Osteoblast (primary cell): ENCODE measurements at regions not wholly inside any gene's neighbourhood (a gene's known extent, or its start where the extent isn't known, plus 50 kb on each side); places are given as distances from the start of the nearest gene placed in this dataset.
"Not testable (repeated sequence)": the region's sequence is repeated elsewhere in the genome, so short reads cannot be mapped to it uniquely, and the experiment has no call there.

Source experiments
- DNase-seq: peaks from one replicate; pipeline ENCODE4 v3.0.0; 2011; ENCODE audit warnings: low spot score, mixed read lengths; ENCODE audit not compliant: insufficient read length; ENCODE audit errors: missing footprints
- H2AFZ ChIP-seq: 2 replicates; pipeline ENCODE4 v1.6.0; 2011; ENCODE audit warnings: mild to moderate bottlenecking, low read length
- H3K27ac ChIP-seq: 2 replicates; pipeline ENCODE4 v1.5.1; 2011; ENCODE audit warnings: mild to moderate bottlenecking, low read depth, low read length, moderate library complexity
- H3K27me3 ChIP-seq: 2 replicates; pipeline ENCODE4 v1.6.0; 2012; ENCODE audit warnings: mild to moderate bottlenecking, control low read depth, inconsistent platforms, low read length, moderate library complexity; ENCODE audit not compliant: insufficient read depth
- H3K36me3 ChIP-seq: 2 replicates; pipeline ENCODE4 v1.5.1; 2011; ENCODE audit warnings: mild to moderate bottlenecking, low read length, control low read depth, moderate library complexity; ENCODE audit not compliant: insufficient read depth
- H3K4me1 ChIP-seq: 2 replicates; pipeline ENCODE4 v1.5.1; 2011; ENCODE audit warnings: mild to moderate bottlenecking, low read length, control low read depth, moderate library complexity; ENCODE audit not compliant: insufficient read depth
- H3K4me2 ChIP-seq: 2 replicates; pipeline ENCODE4 v1.6.0; 2011; ENCODE audit warnings: mild to moderate bottlenecking, low read length; ENCODE audit not compliant: insufficient read depth
- H3K4me3 ChIP-seq: fragments of 200-600 bp; sonication (generic); 3 replicates; pipeline ENCODE4 v1.5.1; 2012; ENCODE audit warnings: mild to moderate bottlenecking, low read length, inconsistent platforms; ENCODE audit not compliant: insufficient read depth
- H3K79me2 ChIP-seq: 2 replicates; pipeline ENCODE4 v1.6.0; 2012; ENCODE audit warnings: mild to moderate bottlenecking, low read length, control low read depth, inconsistent platforms; ENCODE audit not compliant: insufficient read depth
- H3K9me3 ChIP-seq: 2 replicates; pipeline ENCODE4 v1.5.1; 2011; ENCODE audit warnings: low read depth, low read length, control low read depth
- H4K20me1 ChIP-seq: 2 replicates; pipeline ENCODE4 v1.6.0; 2012; ENCODE audit warnings: mild to moderate bottlenecking, low read length, control low read depth; ENCODE audit not compliant: insufficient read depth
- CTCF ChIP-seq: IDR thresholded peaks from 2 replicates; pipeline ENCODE4 v1.5.1; 2011; ENCODE audit warnings: mild to moderate bottlenecking, low read depth, low read length, moderate library complexity; ENCODE audit errors: extremely low read depth

GRCh38 chr5:72584466-72584865 lies 77.3 kb upstream of the ZNF366 start:
- no peaks in the 10 kb centered on the region for H3K79me2 ChIP-seq
- no peaks in the 10 kb centered on the region for H3K27me3 ChIP-seq
- no peak overlapping the region for H3K27ac ChIP-seq
- DNase-seq: peak; percentile 58
- H4K20me1 ChIP-seq: no peaks in the 10 kb centered on the region
- no peaks in the 10 kb centered on the region for H3K36me3 ChIP-seq
- H3K4me3 ChIP-seq: no peak overlapping the region
- H2AFZ ChIP-seq: peak overlapping the region; percentile 75
- TF ChIP-seq CTCF: no peak
- H3K9me3 ChIP-seq: no peaks in the 10 kb centered on the region
- H3K4me2 ChIP-seq: peak overlapping the region; percentile 2
- peaks cover 23% of the 10 kb centered on the region for H3K4me1 ChIP-seq

DNA sequence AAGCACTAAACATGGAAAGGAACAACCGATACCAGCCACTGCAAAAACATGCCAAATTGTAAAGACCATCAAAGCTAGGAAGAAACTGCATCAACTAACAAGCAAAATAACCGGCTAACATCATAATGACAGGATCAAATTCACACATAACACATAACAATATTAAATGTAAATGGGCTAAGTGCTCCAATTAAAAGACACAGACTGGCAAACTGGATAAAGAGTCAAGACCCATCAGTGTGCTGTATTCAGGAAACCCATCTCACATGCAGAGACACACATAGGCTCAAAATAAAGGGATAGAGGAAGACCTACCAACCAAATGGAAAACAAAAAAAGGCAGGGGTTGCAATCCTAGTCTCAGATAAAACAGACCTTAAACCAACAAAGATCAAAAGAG lies 72.1 kb upstream of the ZNF366 start:
- not testable (repeated sequence) for H3K27me3 ChIP-seq, H3K4me2 ChIP-seq, H3K4me1 ChIP-seq, H3K36me3 ChIP-seq, H3K27ac ChIP-seq, DNase-seq, H2AFZ ChIP-seq, H3K79me2 ChIP-seq, H3K9me3 ChIP-seq, H3K4me3 ChIP-seq, H4K20me1 ChIP-seq

DNA sequence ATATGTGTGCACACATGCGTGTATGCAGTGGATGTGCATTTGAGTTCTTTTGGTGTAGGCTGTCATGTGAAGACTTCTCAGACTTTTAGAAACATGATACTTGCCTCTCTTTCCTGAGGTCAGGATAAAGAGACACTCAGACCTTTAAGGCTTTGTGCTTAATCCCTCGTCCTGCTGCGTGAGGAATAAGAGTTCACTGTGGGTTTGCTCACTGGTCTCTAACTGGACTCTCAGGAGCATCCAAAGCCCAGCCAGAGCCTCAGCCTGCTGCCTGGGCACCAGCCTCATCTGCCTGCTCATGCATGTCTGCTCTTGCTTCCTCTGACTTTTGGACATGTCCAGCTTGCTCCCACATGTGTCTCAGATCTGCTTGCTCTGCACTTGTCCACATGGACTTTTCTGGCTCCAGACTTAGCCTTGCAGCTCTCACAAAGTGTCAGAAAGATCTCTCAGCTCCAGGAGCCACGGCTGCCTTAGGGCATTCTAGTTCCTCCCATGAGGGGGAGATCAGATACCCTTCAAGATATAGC lies 65.1 kb upstream of the ZNF366 start:
- no peak for DNase-seq
- TF ChIP-seq CTCF: no peak

GRCh38 chr5:72569408-72569944 lies 62.3 kb upstream of the ZNF366 start:
- no peak for TF ChIP-seq CTCF
- Histone ChIP-seq H3K79me2 (no peaks in the 10 kb centered on the region), H3K27ac (no peak overlapping the region), H3K36me3 (no peaks in the 10 kb centered on the region), H3K4me3 (no peak overlapping the region), H3K4me2 (no peak overlapping the region), H3K9me3 (no peaks in the 10 kb centered on the region), H3K4me1 (no peaks in the 10 kb centered on the region), H4K20me1 (no peaks in the 10 kb centered on the region), H3K27me3 (no peaks in the 10 kb centered on the region), H2AFZ (no peak overlapping the region)
- DNase-seq: no peak

More for the DNA sequence above, 65.1 kb upstream of the ZNF366 start:
- H3K36me3 ChIP-seq: no peaks in the 10 kb centered on the region
- no peaks in the 10 kb centered on the region for H3K4me1 ChIP-seq
- H2AFZ ChIP-seq: no peak overlapping the region
- H3K4me3 ChIP-seq: no peak overlapping the region
- no peaks in the 10 kb centered on the region for H3K27me3 ChIP-seq
- H3K9me3 ChIP-seq: no peaks in the 10 kb centered on the region
- H3K79me2 ChIP-seq: no peaks in the 10 kb centered on the region
- no peak overlapping the region for H3K27ac ChIP-seq
- no peak overlapping the region for H3K4me2 ChIP-seq
- no peaks in the 10 kb centered on the region for H4K20me1 ChIP-seq
